ENCODE measurements at regions not wholly inside any gene's neighbourhood (a gene's known extent, or its start where the extent isn't known, plus 50 kb on each side); places are given as distances from the start of the nearest gene placed in this dataset.
"Not testable (repeated sequence)": the region's sequence is repeated elsewhere in the genome, so short reads cannot be mapped to it uniquely, and the experiment has no call there.

DNA sequence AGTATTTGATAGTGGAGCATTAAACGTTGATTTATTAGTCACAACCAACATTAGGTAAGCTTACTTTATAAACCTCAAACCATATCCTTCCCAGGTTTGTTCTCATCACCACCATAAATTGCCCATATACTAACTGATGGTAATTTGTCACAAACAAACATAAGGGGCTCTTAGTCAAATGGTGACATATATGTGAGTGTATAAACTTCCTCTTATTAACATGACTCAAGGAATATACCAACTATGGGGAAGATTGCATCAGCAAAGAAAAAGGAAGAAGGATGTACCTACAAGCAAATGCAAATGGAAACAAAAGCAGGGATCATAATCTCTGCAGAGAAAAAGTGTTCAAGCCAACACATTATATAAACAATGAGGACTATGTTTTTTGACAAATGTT lies 418.2 kb upstream of the AKR1E2 start:
- Mint-ChIP-seq H3K27ac (no peak overlapping the region), H3K4me1 (peaks cover 3% of the 10 kb centered on the region), H3K9me3 (no peaks in the 10 kb centered on the region), H3K4me3 (no peak overlapping the region), H3K27me3 (ENCODE audit: low read depth) (no peaks in the 10 kb centered on the region), H3K36me3 (no peaks in the 10 kb centered on the region)
- DNase-seq (ENCODE audit: low spot score in 2 of 2, unreplicated experiment in 2 of 2): no peak
- TF ChIP-seq, protein P1, sequence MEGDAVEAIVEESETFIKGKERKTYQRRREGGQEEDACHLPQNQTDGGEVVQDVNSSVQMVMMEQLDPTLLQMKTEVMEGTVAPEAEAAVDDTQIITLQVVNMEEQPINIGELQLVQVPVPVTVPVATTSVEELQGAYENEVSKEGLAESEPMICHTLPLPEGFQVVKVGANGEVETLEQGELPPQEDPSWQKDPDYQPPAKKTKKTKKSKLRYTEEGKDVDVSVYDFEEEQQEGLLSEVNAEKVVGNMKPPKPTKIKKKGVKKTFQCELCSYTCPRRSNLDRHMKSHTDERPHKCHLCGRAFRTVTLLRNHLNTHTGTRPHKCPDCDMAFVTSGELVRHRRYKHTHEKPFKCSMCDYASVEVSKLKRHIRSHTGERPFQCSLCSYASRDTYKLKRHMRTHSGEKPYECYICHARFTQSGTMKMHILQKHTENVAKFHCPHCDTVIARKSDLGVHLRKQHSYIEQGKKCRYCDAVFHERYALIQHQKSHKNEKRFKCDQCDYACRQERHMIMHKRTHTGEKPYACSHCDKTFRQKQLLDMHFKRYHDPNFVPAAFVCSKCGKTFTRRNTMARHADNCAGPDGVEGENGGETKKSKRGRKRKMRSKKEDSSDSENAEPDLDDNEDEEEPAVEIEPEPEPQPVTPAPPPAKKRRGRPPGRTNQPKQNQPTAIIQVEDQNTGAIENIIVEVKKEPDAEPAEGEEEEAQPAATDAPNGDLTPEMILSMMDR (IDR thresholded peaks at IDR 0.05; ENCODE audit: unreplicated experiment): no peak

DNA sequence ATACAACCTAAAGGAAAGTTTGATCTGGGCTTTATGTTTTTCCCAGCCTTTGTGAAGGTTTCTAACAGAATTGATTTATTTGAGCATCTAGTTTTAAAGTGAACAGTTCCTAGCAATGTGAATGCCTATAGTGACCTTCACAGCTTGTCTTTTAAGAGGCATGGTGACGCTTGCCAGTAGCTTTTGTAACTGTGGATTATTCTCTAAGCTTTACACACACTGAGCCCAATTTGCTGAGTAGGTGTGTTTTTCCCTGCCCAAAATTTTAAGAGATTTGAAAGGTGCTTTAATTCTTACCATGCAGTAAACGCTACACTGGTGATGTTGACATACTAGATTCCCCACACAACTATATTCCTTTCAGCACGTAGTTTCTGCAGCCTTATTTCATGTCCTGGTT lies 420.2 kb upstream of the AKR1E2 start:
- H3K4me1 Mint-ChIP-seq: no peaks in the 10 kb centered on the region
- H3K9me3 Mint-ChIP-seq: no peaks in the 10 kb centered on the region
- H3K4me3 Mint-ChIP-seq: no peak overlapping the region
- DNase-seq (ENCODE audit: low spot score in 2 of 2, unreplicated experiment in 2 of 2): no peak
- TF ChIP-seq, protein P1 (IDR thresholded peaks at IDR 0.05; ENCODE audit: unreplicated experiment): no peak
- H3K27me3 Mint-ChIP-seq (ENCODE audit: low read depth): no peaks in the 10 kb centered on the region
- no peak overlapping the region for H3K27ac Mint-ChIP-seq
- no peaks in the 10 kb centered on the region for H3K36me3 Mint-ChIP-seq

DNA sequence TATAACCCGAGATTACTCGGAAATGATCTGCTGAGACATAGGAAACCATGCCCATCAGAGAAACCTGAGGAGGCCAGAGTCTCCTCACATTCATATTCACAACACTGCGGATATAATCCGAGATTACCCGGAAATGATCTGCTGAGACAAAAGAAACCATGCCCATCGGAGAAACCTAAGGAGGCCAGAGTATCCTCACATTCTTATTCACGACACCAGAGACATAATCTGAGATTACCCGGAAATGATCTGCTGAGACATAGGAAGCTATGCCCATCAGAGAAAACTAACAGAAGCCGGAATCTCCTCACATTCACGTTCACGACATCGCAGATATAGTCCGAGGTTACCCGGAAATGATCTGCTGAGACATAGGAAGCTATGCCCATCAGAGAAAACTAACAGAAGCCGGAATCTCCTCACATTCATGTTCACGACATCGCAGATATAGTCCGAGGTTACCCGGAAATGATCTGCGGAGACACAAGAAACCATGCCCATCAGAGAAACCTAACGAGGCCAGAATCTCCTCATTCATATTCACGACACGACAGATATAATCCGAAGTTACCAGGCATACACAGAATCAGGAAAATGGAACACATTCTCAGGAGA lies 422.3 kb upstream of the AKR1E2 start:
- no peaks in the 10 kb centered on the region for H3K9me3 Mint-ChIP-seq
- DNase-seq (ENCODE audit: low spot score in 2 of 2, unreplicated experiment in 2 of 2): no peak
- H3K36me3 Mint-ChIP-seq: no peaks in the 10 kb centered on the region
- TF ChIP-seq, protein P1 (IDR thresholded peaks at IDR 0.05; ENCODE audit: unreplicated experiment): no peak
- H3K27me3 Mint-ChIP-seq (ENCODE audit: low read depth): no peaks in the 10 kb centered on the region
- no peak overlapping the region for H3K4me3 Mint-ChIP-seq
- no peak overlapping the region for H3K27ac Mint-ChIP-seq
- H3K4me1 Mint-ChIP-seq: peaks cover 6% of the 10 kb centered on the region

DNA sequence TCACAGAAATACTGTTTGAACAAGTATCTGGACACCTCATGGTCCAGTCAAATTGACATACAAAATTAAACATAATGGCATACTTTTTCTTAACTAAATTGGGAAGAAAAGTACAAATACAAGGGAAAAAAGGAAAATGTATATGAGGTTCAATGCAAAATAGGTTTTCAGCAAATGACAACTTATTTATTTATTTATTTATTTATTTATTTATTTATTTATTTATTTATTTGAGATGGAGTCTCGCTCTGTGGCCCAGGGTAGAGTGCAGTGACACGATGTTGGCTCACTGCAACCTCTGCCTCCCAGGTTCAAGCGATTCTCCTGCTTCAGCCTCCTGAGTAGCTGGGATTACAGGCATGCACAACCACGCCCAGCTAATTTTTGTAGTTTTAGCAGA lies 424.9 kb upstream of the AKR1E2 start:
- DNase-seq (ENCODE audit: low spot score in 2 of 2, unreplicated experiment in 2 of 2); H3K9me3 Mint-ChIP-seq; H3K36me3 Mint-ChIP-seq; H3K27ac Mint-ChIP-seq; H3K27me3 Mint-ChIP-seq (ENCODE audit: low read depth); H3K4me3 Mint-ChIP-seq: not testable (repeated sequence)
- H3K4me1 Mint-ChIP-seq: peaks cover 14% of the 10 kb centered on the region

DNA sequence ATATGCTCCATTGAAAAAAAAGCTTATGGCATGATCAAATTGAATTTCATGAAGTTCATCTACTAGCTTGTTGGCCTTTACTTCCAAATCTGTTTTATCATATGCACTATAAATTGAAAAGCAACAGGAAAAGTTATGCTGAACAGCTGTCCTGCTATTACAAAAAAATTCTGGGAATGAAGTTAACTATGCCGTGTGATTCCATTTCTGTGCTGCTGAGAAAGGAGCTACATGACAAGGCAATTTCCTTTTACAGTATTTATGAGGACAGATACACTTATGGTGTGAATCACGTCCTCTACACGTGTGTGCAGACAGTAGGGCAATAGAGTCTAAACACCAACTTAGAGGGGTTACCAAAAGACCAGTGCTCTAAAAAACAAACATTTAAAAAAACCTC lies 426.5 kb upstream of the AKR1E2 start:
- DNase-seq (ENCODE audit: low spot score in 2 of 2, unreplicated experiment in 2 of 2): no peak
- TF ChIP-seq, protein P1 (IDR thresholded peaks at IDR 0.05; ENCODE audit: unreplicated experiment): no peak
- Mint-ChIP-seq H3K4me3 (no peak overlapping the region), H3K27me3 (ENCODE audit: low read depth) (no peaks in the 10 kb centered on the region), H3K27ac (peak overlapping the region; percentile 43), H3K9me3 (no peaks in the 10 kb centered on the region), H3K36me3 (no peaks in the 10 kb centered on the region), H3K4me1 (peaks cover 14% of the 10 kb centered on the region)

DNA sequence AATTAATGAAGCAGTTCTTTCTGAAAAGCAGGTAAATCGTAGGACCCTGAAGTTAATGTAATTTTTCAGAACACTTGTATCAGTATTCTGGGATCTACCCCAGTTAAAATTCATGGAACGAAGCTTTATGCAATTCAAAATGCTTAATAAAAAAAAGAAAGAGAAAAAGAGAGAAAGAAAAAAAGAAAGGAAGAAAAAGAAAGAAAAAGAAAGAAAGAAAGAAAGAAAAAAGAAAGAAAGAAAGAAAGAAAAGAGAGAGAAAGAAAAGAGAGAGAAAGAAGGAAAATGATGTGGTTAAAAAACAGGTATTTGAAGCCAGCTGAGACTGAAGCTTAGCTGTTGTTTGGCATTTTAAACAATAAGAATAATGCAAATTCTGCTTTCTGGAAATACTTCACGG lies 427.4 kb upstream of the AKR1E2 start:
- H3K4me3 Mint-ChIP-seq: no peak overlapping the region
- H3K9me3 Mint-ChIP-seq: no peaks in the 10 kb centered on the region
- DNase-seq (ENCODE audit: low spot score in 2 of 2, unreplicated experiment in 2 of 2): no peak
- peaks cover 14% of the 10 kb centered on the region for H3K4me1 Mint-ChIP-seq
- H3K27me3 Mint-ChIP-seq (ENCODE audit: low read depth): no peaks in the 10 kb centered on the region
- no peak overlapping the region for H3K27ac Mint-ChIP-seq
- TF ChIP-seq, protein P1 (IDR thresholded peaks at IDR 0.05; ENCODE audit: unreplicated experiment): no peak
- no peaks in the 10 kb centered on the region for H3K36me3 Mint-ChIP-seq
